ENCODE measurements at regions not wholly inside any gene's neighbourhood (a gene's known extent, or its start where the extent isn't known, plus 50 kb on each side); places are given as distances from the start of the nearest gene placed in this dataset.

- no peak overlapping the region for H3K9ac ChIP-seq (ENCODE audit: low read depth, low read length)
- no peaks in the 10 kb centered on the region for H3K36me3 ChIP-seq (ENCODE audit: insufficient read depth, low read length)
- H3K9me3 ChIP-seq (replicated peaks; ENCODE audit: low read length): no peaks in the 10 kb centered on the region
- peaks cover 4% of the 10 kb centered on the region for H3K27me3 ChIP-seq (ENCODE audit: control insufficient read depth, insufficient read depth, low read length)
- H3K4me2 ChIP-seq (ENCODE audit: low read length): no peak overlapping the region
- H3K4me3 ChIP-seq (ENCODE audit: low read length): no peak overlapping the region
- peaks cover under 1% of the 10 kb centered on the region for H3K4me1 ChIP-seq (ENCODE audit: control insufficient read depth, insufficient read depth, low read length)
These were observed 215.6 kb downstream of the ACTL7B start for GRCh38 chr9:108640230-108640629.

GRCh38 chr9:108639696-108640095 lies 216.1 kb downstream of the ACTL7B start:
- H3K9ac ChIP-seq (ENCODE audit: low read depth, low read length): no peak overlapping the region
- no peak overlapping the region for H3K4me2 ChIP-seq (ENCODE audit: low read length)
- no peak overlapping the region for H3K4me3 ChIP-seq (ENCODE audit: low read length)
- peaks cover 4% of the 10 kb centered on the region for H3K27me3 ChIP-seq (ENCODE audit: control insufficient read depth, insufficient read depth, low read length)
- H3K9me3 ChIP-seq (replicated peaks; ENCODE audit: low read length): no peaks in the 10 kb centered on the region
- H3K36me3 ChIP-seq (ENCODE audit: insufficient read depth, low read length): no peaks in the 10 kb centered on the region
- peaks cover 5% of the 10 kb centered on the region for H3K4me1 ChIP-seq (ENCODE audit: control insufficient read depth, insufficient read depth, low read length)

- H3K9ac ChIP-seq (ENCODE audit: low read depth, low read length): no peak overlapping the region
- no peak overlapping the region for H3K4me2 ChIP-seq (ENCODE audit: low read length)
- no peaks in the 10 kb centered on the region for H3K36me3 ChIP-seq (ENCODE audit: insufficient read depth, low read length)
- H3K4me1 ChIP-seq (ENCODE audit: control insufficient read depth, insufficient read depth, low read length): peaks cover 10% of the 10 kb centered on the region
- peaks cover 4% of the 10 kb centered on the region for H3K27me3 ChIP-seq (ENCODE audit: control insufficient read depth, insufficient read depth, low read length)
- no peaks in the 10 kb centered on the region for H3K9me3 ChIP-seq (replicated peaks; ENCODE audit: low read length)
- H3K4me3 ChIP-seq (ENCODE audit: low read length): no peak overlapping the region
These were observed 216.7 kb downstream of the ACTL7B start for GRCh38 chr9:108639091-108639490.

GRCh38 chr9:108637340-108637739 lies 218.4 kb downstream of the ACTL7B start:
- no peak overlapping the region for H3K4me2 ChIP-seq (ENCODE audit: low read length)
- H3K4me1 ChIP-seq (ENCODE audit: control insufficient read depth, insufficient read depth, low read length): peaks cover 12% of the 10 kb centered on the region
- no peaks in the 10 kb centered on the region for H3K9me3 ChIP-seq (replicated peaks; ENCODE audit: low read length)
- peaks cover 4% of the 10 kb centered on the region for H3K27me3 ChIP-seq (ENCODE audit: control insufficient read depth, insufficient read depth, low read length)
- H3K4me3 ChIP-seq (ENCODE audit: low read length): no peak overlapping the region
- H3K36me3 ChIP-seq (ENCODE audit: insufficient read depth, low read length): no peaks in the 10 kb centered on the region
- no peak overlapping the region for H3K9ac ChIP-seq (ENCODE audit: low read depth, low read length)

GRCh38 chr9:108636013-108636412 lies 219.8 kb downstream of the ACTL7B start:
- Histone ChIP-seq H3K4me2 (ENCODE audit: low read length) (no peak overlapping the region), H3K4me1 (ENCODE audit: control insufficient read depth, insufficient read depth, low read length) (peaks cover 12% of the 10 kb centered on the region), H3K4me3 (ENCODE audit: low read length) (no peak overlapping the region), H3K27me3 (ENCODE audit: control insufficient read depth, insufficient read depth, low read length) (peaks cover 6% of the 10 kb centered on the region), H3K9ac (ENCODE audit: low read depth, low read length) (no peak overlapping the region), H3K36me3 (ENCODE audit: insufficient read depth, low read length) (no peaks in the 10 kb centered on the region), H3K9me3 (replicated peaks; ENCODE audit: low read length) (no peaks in the 10 kb centered on the region)

- Histone ChIP-seq H3K4me3 (ENCODE audit: low read length) (no peak overlapping the region), H3K4me2 (ENCODE audit: low read length) (no peak overlapping the region), H3K9ac (ENCODE audit: low read depth, low read length) (peak overlapping the region; percentile 21), H3K36me3 (ENCODE audit: insufficient read depth, low read length) (no peaks in the 10 kb centered on the region), H3K27me3 (ENCODE audit: control insufficient read depth, insufficient read depth, low read length) (peaks cover 6% of the 10 kb centered on the region), H3K9me3 (replicated peaks; ENCODE audit: low read length) (no peaks in the 10 kb centered on the region), H3K4me1 (ENCODE audit: control insufficient read depth, insufficient read depth, low read length) (peaks cover 12% of the 10 kb centered on the region)
These were observed 220.9 kb downstream of the ACTL7B start for GRCh38 chr9:108634672-108635462.

- Histone ChIP-seq H3K4me3 (ENCODE audit: low read length) (no peak overlapping the region), H3K9ac (ENCODE audit: low read depth, low read length) (no peak overlapping the region), H3K4me2 (ENCODE audit: low read length) (no peak overlapping the region), H3K4me1 (ENCODE audit: control insufficient read depth, insufficient read depth, low read length) (peaks cover 12% of the 10 kb centered on the region), H3K27me3 (ENCODE audit: control insufficient read depth, insufficient read depth, low read length) (peaks cover 6% of the 10 kb centered on the region), H3K9me3 (replicated peaks; ENCODE audit: low read length) (no peaks in the 10 kb centered on the region), H3K36me3 (ENCODE audit: insufficient read depth, low read length) (no peaks in the 10 kb centered on the region)
These were observed 221.6 kb downstream of the ACTL7B start for GRCh38 chr9:108634204-108634603.

- Histone ChIP-seq H3K4me1 (ENCODE audit: control insufficient read depth, insufficient read depth, low read length) (peaks cover 12% of the 10 kb centered on the region), H3K4me3 (ENCODE audit: low read length) (no peak overlapping the region), H3K9ac (ENCODE audit: low read depth, low read length) (no peak overlapping the region), H3K9me3 (replicated peaks; ENCODE audit: low read length) (no peaks in the 10 kb centered on the region), H3K27me3 (ENCODE audit: control insufficient read depth, insufficient read depth, low read length) (peaks cover 7% of the 10 kb centered on the region), H3K36me3 (ENCODE audit: insufficient read depth, low read length) (no peaks in the 10 kb centered on the region), H3K4me2 (ENCODE audit: low read length) (no peak overlapping the region)
These were observed 224.1 kb downstream of the ACTL7B start for GRCh38 chr9:108631496-108632285.

GRCh38 chr9:108628316-108628715 lies 227.5 kb downstream of the ACTL7B start:
- Histone ChIP-seq H3K36me3 (ENCODE audit: insufficient read depth, low read length) (no peaks in the 10 kb centered on the region), H3K9me3 (replicated peaks; ENCODE audit: low read length) (no peaks in the 10 kb centered on the region), H3K4me3 (ENCODE audit: low read length) (no peak overlapping the region), H3K4me1 (ENCODE audit: control insufficient read depth, insufficient read depth, low read length) (no peaks in the 10 kb centered on the region), H3K4me2 (ENCODE audit: low read length) (no peak overlapping the region), H3K9ac (ENCODE audit: low read depth, low read length) (no peak overlapping the region), H3K27me3 (ENCODE audit: control insufficient read depth, insufficient read depth, low read length) (peaks cover 7% of the 10 kb centered on the region)

- no peaks in the 10 kb centered on the region for H3K36me3 ChIP-seq (ENCODE audit: insufficient read depth, low read length)
- H3K9me3 ChIP-seq (replicated peaks; ENCODE audit: low read length): no peaks in the 10 kb centered on the region
- no peak overlapping the region for H3K4me2 ChIP-seq (ENCODE audit: low read length)
- peaks cover 5% of the 10 kb centered on the region for H3K27me3 ChIP-seq (ENCODE audit: control insufficient read depth, insufficient read depth, low read length)
- H3K9ac ChIP-seq (ENCODE audit: low read depth, low read length): no peak overlapping the region
- H3K4me1 ChIP-seq (ENCODE audit: control insufficient read depth, insufficient read depth, low read length): no peaks in the 10 kb centered on the region
- no peak overlapping the region for H3K4me3 ChIP-seq (ENCODE audit: low read length)
These were observed 229.0 kb downstream of the ACTL7B start for GRCh38 chr9:108626743-108627142.

GRCh38 chr9:108621991-108622855 lies 233.6 kb downstream of the ACTL7B start:
- no peaks in the 10 kb centered on the region for H3K36me3 ChIP-seq (ENCODE audit: insufficient read depth, low read length)
- no peaks in the 10 kb centered on the region for H3K4me1 ChIP-seq (ENCODE audit: control insufficient read depth, insufficient read depth, low read length)
- H3K9me3 ChIP-seq (replicated peaks; ENCODE audit: low read length): no peaks in the 10 kb centered on the region
- no peak overlapping the region for H3K4me2 ChIP-seq (ENCODE audit: low read length)
- H3K9ac ChIP-seq (ENCODE audit: low read depth, low read length): no peak overlapping the region
- H3K4me3 ChIP-seq (ENCODE audit: low read length): no peak overlapping the region
- no peaks in the 10 kb centered on the region for H3K27me3 ChIP-seq (ENCODE audit: control insufficient read depth, insufficient read depth, low read length)
